K562 (cell line): ENCODE measurements at regions not wholly inside any gene's neighbourhood (a gene's known extent, or its start where the extent isn't known, plus 50 kb on each side); places are given as distances from the start of the nearest gene placed in this dataset.

ENCODE experiments used
- ARID2 ChIP-seq: fragments of 450-650 bp; IDR thresholded peaks from 2 replicates; pipeline ENCODE4 v1.6.1; 2017; ENCODE audit warnings: antibody characterized with exemption, mild to moderate bottlenecking
- BRD9 ChIP-seq: fragments of 450-650 bp; IDR thresholded peaks from 2 replicates; pipeline ENCODE4 v1.6.1; 2018; ENCODE audit warnings: low read depth; ENCODE audit not compliant: partially characterized antibody
- CBX5 ChIP-seq: IDR thresholded peaks from 2 replicates; pipeline ENCODE4 v1.6.1; 2014; ENCODE audit warnings: low read depth, borderline replicate concordance
- CEBPB ChIP-seq: fragments of 450-650 bp; IDR thresholded peaks from 2 replicates; pipeline ENCODE4 v1.6.1; 2016; ENCODE audit warnings: missing genetic modification characterization, missing compliant biosample characterization
- CTBP1 ChIP-seq: fragments of 450-650 bp; IDR thresholded peaks from 2 replicates; pipeline ENCODE4 v1.6.1; 2016; ENCODE audit warnings: borderline replicate concordance
- DIDO1 ChIP-seq: fragments of 450-650 bp; IDR thresholded peaks from 2 replicates; pipeline ENCODE4 v1.6.1; 2016; ENCODE audit warnings: low read depth, missing biosample characterization, missing genetic modification characterization
- ILK ChIP-seq: fragments of 450-650 bp; IDR thresholded peaks from 2 replicates; pipeline ENCODE4 v1.6.1; 2016; ENCODE audit warnings: missing genetic modification characterization, low read depth, mild to moderate bottlenecking, missing compliant biosample characterization, moderate library complexity, borderline replicate concordance
- JUNB ChIP-seq: fragments of 450-650 bp; formaldehyde crosslinking; conservative IDR thresholded peaks from 2 replicates; pipeline ENCODE4 v1.4.0; 2020; ENCODE audit warnings: mild to moderate bottlenecking
- JUND ChIP-seq, 2 experiments: IDR thresholded peaks; 2 replicates in 1 of 2; 3 replicates in 1 of 2; pipeline ENCODE4 v1.6.1; 2011; ENCODE audit warnings: borderline replicate concordance in 2 of 2, low read depth in 2 of 2, low read length in 2 of 2, improper control_type of control experiment in 1 of 2, missing biosample characterization in 1 of 2, missing genetic modification characterization in 1 of 2, missing genetic modification reagents in 1 of 2
- KLF16 ChIP-seq: IDR thresholded peaks from 2 replicates; pipeline ENCODE4 v1.6.1; 2016; ENCODE audit warnings: antibody characterized with exemption
- NR0B1 ChIP-seq: fragments of 450-650 bp; IDR thresholded peaks from one replicate; pipeline ENCODE4 v1.6.1; 2018; ENCODE audit warnings: mild to moderate bottlenecking, moderate library complexity; ENCODE audit not compliant: partially characterized antibody
- RAD21 ChIP-seq, 2 experiments: fragments of 250-450 bp in 1 of 2; fragments of 450-650 bp in 1 of 2; sonication (Bioruptor Pico) in 1 of 2; formaldehyde crosslinking in 1 of 2; IDR thresholded peaks in 1 of 2; conservative IDR thresholded peaks in 1 of 2; 2 replicates each; pipeline versions ENCODE4 v1.4.0 to v1.8.0; 2020 to 2022; ENCODE audit warnings: mild to moderate bottlenecking in 2 of 2, moderate library complexity in 1 of 2
- SAP30 ChIP-seq: fragments of 200-600 bp; sonication (generic); IDR thresholded peaks from 2 replicates; pipeline ENCODE4 v1.6.1; 2012; ENCODE audit warnings: borderline replicate concordance, low read depth, mild to moderate bottlenecking, moderate library complexity, low read length, control low read depth, inconsistent platforms; ENCODE audit not compliant: insufficient read depth, poor library complexity, severe bottlenecking
- SMARCC2 ChIP-seq: fragments of 450-650 bp; IDR thresholded peaks from 2 replicates; pipeline ENCODE4 v1.6.1; 2017; ENCODE audit warnings: antibody characterized with exemption, moderate library complexity, mild to moderate bottlenecking, low read depth
- TAF1 ChIP-seq: IDR thresholded peaks from 2 replicates; pipeline ENCODE4 v1.6.1; 2011; ENCODE audit warnings: mild to moderate bottlenecking, low read length, moderate library complexity; ENCODE audit not compliant: insufficient read depth, control insufficient read depth, severe bottlenecking; ENCODE audit errors: extremely low read depth
- TGIF2 ChIP-seq: sonication (generic); formaldehyde crosslinking; IDR thresholded peaks from 2 replicates; pipeline ENCODE4 v1.8.1; 2022; ENCODE audit warnings: mild to moderate bottlenecking, missing genetic modification reagents, moderate library complexity
- ZBTB26 ChIP-seq: fragments of 450-650 bp; formaldehyde crosslinking; IDR thresholded peaks from 2 replicates; pipeline ENCODE4 v1.4.0; 2022; ENCODE audit warnings: missing genetic modification characterization
- ZFPM2 ChIP-seq: fragments of 250-450 bp; sonication (Bioruptor Pico); IDR thresholded peaks from 2 replicates; pipeline ENCODE4 v1.5.1; 2022; ENCODE audit warnings: mild to moderate bottlenecking
- ZNF347 ChIP-seq: fragments of 450-650 bp; formaldehyde crosslinking; IDR thresholded peaks from 2 replicates; pipeline ENCODE4 v1.4.0; 2020; ENCODE audit warnings: low read depth, mild to moderate bottlenecking, moderate library complexity
- ZNF561 ChIP-seq: fragments of 450-650 bp; formaldehyde crosslinking; conservative IDR thresholded peaks from 2 replicates; pipeline ENCODE4 v1.4.0; 2020; ENCODE audit warnings: mild to moderate bottlenecking, moderate library complexity
- ZNF584 ChIP-seq: fragments of 200-800 bp; sonication (Bioruptor generic); IDR thresholded peaks from 2 replicates; pipeline ENCODE4 v1.6.1; 2016; ENCODE audit warnings: low read depth, mild to moderate bottlenecking, missing genetic modification characterization, missing compliant biosample characterization
- TF ChIP-seq, protein P1 (sequence below): fragments of 450-650 bp; IDR thresholded peaks from 2 replicates; pipeline ENCODE4 v1.7.1; 2018; ENCODE audit warnings: mild to moderate bottlenecking, low read depth; ENCODE audit not compliant: partially characterized antibody

GRCh38 chr16:55981557-55981956 is 106.4 kb upstream of the CES5A start (continued):
- TF ChIP-seq, protein P1, sequence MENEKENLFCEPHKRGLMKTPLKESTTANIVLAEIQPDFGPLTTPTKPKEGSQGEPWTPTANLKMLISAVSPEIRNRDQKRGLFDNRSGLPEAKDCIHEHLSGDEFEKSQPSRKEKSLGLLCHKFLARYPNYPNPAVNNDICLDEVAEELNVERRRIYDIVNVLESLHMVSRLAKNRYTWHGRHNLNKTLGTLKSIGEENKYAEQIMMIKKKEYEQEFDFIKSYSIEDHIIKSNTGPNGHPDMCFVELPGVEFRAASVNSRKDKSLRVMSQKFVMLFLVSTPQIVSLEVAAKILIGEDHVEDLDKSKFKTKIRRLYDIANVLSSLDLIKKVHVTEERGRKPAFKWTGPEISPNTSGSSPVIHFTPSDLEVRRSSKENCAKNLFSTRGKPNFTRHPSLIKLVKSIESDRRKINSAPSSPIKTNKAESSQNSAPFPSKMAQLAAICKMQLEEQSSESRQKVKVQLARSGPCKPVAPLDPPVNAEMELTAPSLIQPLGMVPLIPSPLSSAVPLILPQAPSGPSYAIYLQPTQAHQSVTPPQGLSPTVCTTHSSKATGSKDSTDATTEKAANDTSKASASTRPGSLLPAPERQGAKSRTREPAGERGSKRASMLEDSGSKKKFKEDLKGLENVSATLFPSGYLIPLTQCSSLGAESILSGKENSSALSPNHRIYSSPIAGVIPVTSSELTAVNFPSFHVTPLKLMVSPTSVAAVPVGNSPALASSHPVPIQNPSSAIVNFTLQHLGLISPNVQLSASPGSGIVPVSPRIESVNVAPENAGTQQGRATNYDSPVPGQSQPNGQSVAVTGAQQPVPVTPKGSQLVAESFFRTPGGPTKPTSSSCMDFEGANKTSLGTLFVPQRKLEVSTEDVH: no peak
- TF ChIP-seq KLF16: no peak
- TF ChIP-seq CEBPB: peak; percentile 79
- peak; percentile 93 for TF ChIP-seq JUND (IDR thresholded peaks at IDR 0.05; ENCODE audit: borderline replicate concordance, low read depth, low read length)
- TF ChIP-seq JUND (tag; IDR thresholded peaks at IDR 0.05; ENCODE audit: borderline replicate concordance, low read depth, low read length): peak; percentile 76; the same call in 2 of the 3 replicates
- no peak for TF ChIP-seq ZBTB26
- TF ChIP-seq SAP30: no peak
- no peak for TF ChIP-seq ZFPM2 (CRISPR knock-in tag)
- TF ChIP-seq TAF1: no peak
- no peak for TF ChIP-seq ILK
- peak; percentile 39 for TF ChIP-seq CTBP1
- TF ChIP-seq ZNF584 (CRISPR knock-in tag): 0 out of 2 replicates have a peak, but pooled peaks have one; percentile 18
- peak in 1 of 2 experiments; percentile 23; a peak in 1 of 4 replicates for TF ChIP-seq RAD21 (CRISPR knock-in tag; conservative IDR thresholded peaks at IDR 0.05 in 1 of 2, IDR thresholded peaks at IDR 0.05 in 1 of 2)
- no peak for TF ChIP-seq CBX5
- TF ChIP-seq SMARCC2: 0 out of 2 replicates have a peak, but pooled peaks have one; percentile 15
- TF ChIP-seq JUNB: no peak; the same call in 1 of the 2 replicates
- TF ChIP-seq DIDO1 (tag): no peak
- TF ChIP-seq ZNF561 (CRISPR knock-in tag): no peak
- TF ChIP-seq ZNF347 (CRISPR knock-in tag): no peak
- no peak for TF ChIP-seq TGIF2 (CRISPR knock-in tag)
- TF ChIP-seq ARID2: no peak
- no peak for TF ChIP-seq BRD9
- no peak for TF ChIP-seq NR0B1
